CD4-positive, alpha-beta T cell treated with Interleukin-4 for 4 hours (primary cell): ENCODE measurements at regions not wholly inside any gene's neighbourhood (a gene's known extent, or its start where the extent isn't known, plus 50 kb on each side); places are given as distances from the start of the nearest gene placed in this dataset.
"Not testable (repeated sequence)": the region's sequence is repeated elsewhere in the genome, so short reads cannot be mapped to it uniquely, and the experiment has no call there.

Source experiments
- DNase-seq: peaks from one replicate; pipeline ENCODE4 v3.0.0-alpha.2; 2020

GRCh38 chr22:22296047-22296446, 51.5 kb downstream of the VPREB1 start:
- DNase-seq = not testable (repeated sequence)

- DNase-seq = not testable (repeated sequence)
Observed at GRCh38 chr22:22297159-22297793, 52.7 kb downstream of the VPREB1 start.

- DNase-seq = peak; percentile 63
Observed at GRCh38 chr22:22297794-22298653, 53.4 kb downstream of the VPREB1 start.

- DNase-seq = not testable (repeated sequence)
Observed at GRCh38 chr22:22298654-22299009, 54.0 kb downstream of the VPREB1 start.

- DNase-seq = not testable (repeated sequence)
Observed at GRCh38 chr22:22300511-22300910, 55.9 kb downstream of the VPREB1 start.

GRCh38 chr22:22300946-22301345, 56.4 kb downstream of the VPREB1 start:
- not testable (repeated sequence) for DNase-seq

- DNase-seq = no peak
Observed at GRCh38 chr22:22316589-22316988, 72.0 kb downstream of the VPREB1 start.

GRCh38 chr22:22318723-22319465, 74.3 kb downstream of the VPREB1 start:
- no peak for DNase-seq

- DNase-seq = peak; percentile 65
Observed at GRCh38 chr22:22321743-22322611, 77.4 kb downstream of the VPREB1 start.

- no peak for DNase-seq
Observed at GRCh38 chr22:22322792-22323191, 78.2 kb downstream of the VPREB1 start.

GRCh38 chr22:22327723-22328122, 83.1 kb downstream of the VPREB1 start:
- no peak for DNase-seq

- no peak for DNase-seq
Observed at GRCh38 chr22:22329792-22330191, 85.2 kb downstream of the VPREB1 start.

- not testable (repeated sequence) for DNase-seq
Observed at GRCh38 chr22:22335640-22336039, 91.1 kb downstream of the VPREB1 start.

GRCh38 chr22:22336333-22336732, 91.7 kb downstream of the VPREB1 start:
- DNase-seq = not testable (repeated sequence)

GRCh38 chr22:22338778-22339177, 94.2 kb downstream of the VPREB1 start:
- not testable (repeated sequence) for DNase-seq

- DNase-seq = no peak
Observed at GRCh38 chr22:22341736-22342135, 97.2 kb downstream of the VPREB1 start.

GRCh38 chr22:22342697-22343580, 98.4 kb downstream of the VPREB1 start:
- peak; percentile 58 for DNase-seq

GRCh38 chr22:22343581-22344296, 99.2 kb downstream of the VPREB1 start:
- DNase-seq = no peak

GRCh38 chr22:22344430-22344829, 99.8 kb downstream of the VPREB1 start:
- no peak for DNase-seq

- no peak for DNase-seq
Observed at GRCh38 chr22:22345781-22346180, 101.2 kb downstream of the VPREB1 start.
